GM23338 (cell line): ENCODE measurements at regions not wholly inside any gene's neighbourhood (a gene's known extent, or its start where the extent isn't known, plus 50 kb on each side); places are given as distances from the start of the nearest gene placed in this dataset.

Source experiments
- ATAC-seq: fragments of 200-7000 bp; cut with Tn5 transposase; 3 replicates; pipeline ENCODE4 v1.9.1; 2020
- DNase-seq: peaks from one replicate; pipeline ENCODE4 v3.0.0-alpha.2; 2015; ENCODE audit warnings: low spot score
- H2AFZ ChIP-seq: fragments of 200-600 bp; sonication (generic); 2 replicates; pipeline ENCODE4 v1.8.0; 2016; ENCODE audit warnings: antibody characterized with exemption, mild to moderate bottlenecking, moderate library complexity
- H3F3A ChIP-seq: fragments of 200-600 bp; sonication (generic); replicated peaks from 2 replicates; pipeline ENCODE4 v1.8.0; 2017; ENCODE audit warnings: antibody characterized with exemption, mixed run types, low read depth
- H3K27ac ChIP-seq: fragments of 200-600 bp; sonication (generic); 2 replicates; pipeline ENCODE4 v1.6.1; 2016; ENCODE audit warnings: low read depth
- H3K27me3 ChIP-seq: fragments of 200-600 bp; sonication (generic); 2 replicates; pipeline ENCODE4 v1.8.0; 2016; ENCODE audit warnings: mild to moderate bottlenecking, mixed run types, moderate library complexity; ENCODE audit not compliant: insufficient read depth
- H3K36me3 ChIP-seq: fragments of 200-600 bp; sonication (generic); 2 replicates; pipeline ENCODE4 v1.8.0; 2016; ENCODE audit warnings: mild to moderate bottlenecking; ENCODE audit not compliant: insufficient read depth
- H3K4me1 ChIP-seq: fragments of 200-600 bp; sonication (generic); 2 replicates; pipeline ENCODE4 v1.8.0; 2016; ENCODE audit warnings: mild to moderate bottlenecking, moderate library complexity; ENCODE audit not compliant: insufficient read depth
- H3K4me2 ChIP-seq: fragments of 200-600 bp; sonication (generic); 2 replicates; pipeline ENCODE4 v1.7.1; 2017; ENCODE audit warnings: mixed run types
- H3K4me3 ChIP-seq: fragments of 200-600 bp; sonication (generic); 2 replicates; pipeline ENCODE4 v1.6.1; 2016; ENCODE audit warnings: mixed run types
- H3K79me2 ChIP-seq: fragments of 200-600 bp; sonication (generic); replicated peaks from 2 replicates; pipeline ENCODE4 v1.8.0; 2017; ENCODE audit warnings: mild to moderate bottlenecking; ENCODE audit not compliant: insufficient read depth
- H3K9me2 ChIP-seq: fragments of 200-600 bp; sonication (generic); 2 replicates; pipeline ENCODE4 v1.8.0; 2017; ENCODE audit not compliant: insufficient read depth
- H4K20me1 ChIP-seq: fragments of 200-600 bp; sonication (generic); replicated peaks from 2 replicates; pipeline ENCODE4 v1.8.0; 2017; ENCODE audit warnings: mild to moderate bottlenecking; ENCODE audit not compliant: insufficient read depth
- H3K27ac Mint-ChIP-seq: 2 replicates; pipeline ENCODE4 v1.8.0; 2020; ENCODE audit warnings: inconsistent platforms, mild to moderate bottlenecking, moderate library complexity, mixed read lengths
- H3K27me3 Mint-ChIP-seq: 3 replicates; pipeline ENCODE4 v1.8.0; 2022; ENCODE audit warnings: low read depth, mild to moderate bottlenecking, moderate library complexity, mixed read lengths, inconsistent platforms; ENCODE audit not compliant: insufficient read depth, poor library complexity
- H3K36me3 Mint-ChIP-seq: 3 replicates; pipeline ENCODE4 v1.8.0; 2021; ENCODE audit warnings: low read depth, mild to moderate bottlenecking, inconsistent platforms, moderate library complexity, mixed read lengths
- H3K4me1 Mint-ChIP-seq: 3 replicates; pipeline ENCODE4 v1.8.0; 2020; ENCODE audit warnings: mild to moderate bottlenecking, inconsistent platforms, mixed read lengths
- H3K4me3 Mint-ChIP-seq: 3 replicates; pipeline ENCODE4 v1.8.0; 2021; ENCODE audit warnings: moderate library complexity, mild to moderate bottlenecking, inconsistent platforms, mixed read lengths
- H3K9me3 Mint-ChIP-seq: 3 replicates; pipeline ENCODE4 v1.8.0; 2020; ENCODE audit warnings: moderate library complexity, mild to moderate bottlenecking, inconsistent platforms, mixed read lengths
- CREB1 ChIP-seq: fragments of 250-450 bp; sonication (Bioruptor Pico); IDR thresholded peaks from 2 replicates; pipeline ENCODE4 v1.5.0; 2020; ENCODE audit warnings: low read depth, mild to moderate bottlenecking, moderate library complexity
- CTCF ChIP-seq, 2 experiments: fragments of 200-600 bp in 1 of 2; sonication (generic) in 1 of 2; conservative IDR thresholded peaks; 2 replicates each; pipeline versions ENCODE4 v1.5.1 to v1.6.1; 2016 to 2017; ENCODE audit warnings: antibody characterized with exemption in 2 of 2, low read depth in 2 of 2, mild to moderate bottlenecking in 2 of 2, moderate library complexity in 1 of 2
- EZH2 ChIP-seq: fragments of 200-600 bp; sonication (generic); IDR thresholded peaks from one replicate; pipeline ENCODE4 v1.8.0; 2017; ENCODE audit warnings: antibody characterized with exemption, mild to moderate bottlenecking, low read depth; ENCODE audit not compliant: unreplicated experiment
- EZH2phosphoT487 ChIP-seq: fragments of 200-600 bp; sonication (generic); IDR thresholded peaks from one replicate; pipeline ENCODE4 v1.8.1; 2018; ENCODE audit warnings: antibody characterized with exemption; ENCODE audit not compliant: unreplicated experiment
- JUNB ChIP-seq: IDR thresholded peaks from one replicate; pipeline ENCODE4 v1.6.1; 2016; ENCODE audit warnings: antibody characterized with exemption; ENCODE audit not compliant: unreplicated experiment
- NANOG ChIP-seq: IDR thresholded peaks from 2 replicates; pipeline ENCODE4 v1.6.1; 2016; ENCODE audit warnings: antibody characterized with exemption, borderline replicate concordance
- POLR2AphosphoS5 ChIP-seq: IDR thresholded peaks from 2 replicates; pipeline ENCODE4 v1.6.1; 2016; ENCODE audit warnings: antibody characterized with exemption, low read depth
- STAT1 ChIP-seq: IDR thresholded peaks from one replicate; pipeline ENCODE4 v1.6.1; 2016; ENCODE audit warnings: antibody characterized with exemption; ENCODE audit not compliant: unreplicated experiment
- ZNF114 ChIP-seq: fragments of 250-450 bp; sonication (Bioruptor Pico); IDR thresholded peaks from 2 replicates; pipeline ENCODE4 v1.5.0; 2020; ENCODE audit warnings: mild to moderate bottlenecking, moderate library complexity
- ZNF331 ChIP-seq: fragments of 250-450 bp; sonication (Bioruptor Pico); IDR thresholded peaks from 2 replicates; pipeline ENCODE4 v1.5.0; 2020; ENCODE audit warnings: low read depth, mild to moderate bottlenecking, moderate library complexity
- TF ChIP-seq, protein P1 (sequence below): fragments of 250-450 bp; sonication (Bioruptor Pico); IDR thresholded peaks from 2 replicates; pipeline ENCODE4 v1.5.0; 2020; ENCODE audit warnings: mild to moderate bottlenecking, moderate library complexity

- Histone ChIP-seq H3K36me3 (no peaks in the 10 kb centered on the region), H3K27ac (no peak overlapping the region), H3K79me2 (no peaks in the 10 kb centered on the region), H2AFZ (no peak overlapping the region), H3K9me2 (no peaks in the 10 kb centered on the region), H3K4me1 (no peaks in the 10 kb centered on the region), H3K27me3 (no peaks in the 10 kb centered on the region), H3K4me3 (no peak overlapping the region), H3F3A (no peaks in the 10 kb centered on the region), H3K4me2 (no peak overlapping the region), H4K20me1 (no peaks in the 10 kb centered on the region)
- Mint-ChIP-seq H3K27ac (no peak overlapping the region), H3K36me3 (peaks cover 12% of the 10 kb centered on the region; the same call in 2 of the 3 replicates), H3K4me1 (peaks cover 2% of the 10 kb centered on the region; the same call in 1 of the 3 replicates), H3K27me3 (peaks cover 3% of the 10 kb centered on the region), H3K4me3 (no peak overlapping the region), H3K9me3 (peaks cover 46% of the 10 kb centered on the region)
- ATAC-seq (no peak; the same call in 2 of the 3 replicates), DNase-seq (no peak)
- TF ChIP-seq NANOG (no peak), ZNF114 (CRISPR knock-in tag) (no peak), STAT1 (no peak), ZNF331 (no peak), EZH2phosphoT487 (no peak), CREB1 (CRISPR knock-in tag) (no peak), CTCF (conservative IDR thresholded peaks at IDR 0.05; ENCODE audit: low read depth in 2 of 2) (no peak), POLR2AphosphoS5 (no peak), EZH2 (no peak), JUNB (no peak)
- TF ChIP-seq, protein P1, sequence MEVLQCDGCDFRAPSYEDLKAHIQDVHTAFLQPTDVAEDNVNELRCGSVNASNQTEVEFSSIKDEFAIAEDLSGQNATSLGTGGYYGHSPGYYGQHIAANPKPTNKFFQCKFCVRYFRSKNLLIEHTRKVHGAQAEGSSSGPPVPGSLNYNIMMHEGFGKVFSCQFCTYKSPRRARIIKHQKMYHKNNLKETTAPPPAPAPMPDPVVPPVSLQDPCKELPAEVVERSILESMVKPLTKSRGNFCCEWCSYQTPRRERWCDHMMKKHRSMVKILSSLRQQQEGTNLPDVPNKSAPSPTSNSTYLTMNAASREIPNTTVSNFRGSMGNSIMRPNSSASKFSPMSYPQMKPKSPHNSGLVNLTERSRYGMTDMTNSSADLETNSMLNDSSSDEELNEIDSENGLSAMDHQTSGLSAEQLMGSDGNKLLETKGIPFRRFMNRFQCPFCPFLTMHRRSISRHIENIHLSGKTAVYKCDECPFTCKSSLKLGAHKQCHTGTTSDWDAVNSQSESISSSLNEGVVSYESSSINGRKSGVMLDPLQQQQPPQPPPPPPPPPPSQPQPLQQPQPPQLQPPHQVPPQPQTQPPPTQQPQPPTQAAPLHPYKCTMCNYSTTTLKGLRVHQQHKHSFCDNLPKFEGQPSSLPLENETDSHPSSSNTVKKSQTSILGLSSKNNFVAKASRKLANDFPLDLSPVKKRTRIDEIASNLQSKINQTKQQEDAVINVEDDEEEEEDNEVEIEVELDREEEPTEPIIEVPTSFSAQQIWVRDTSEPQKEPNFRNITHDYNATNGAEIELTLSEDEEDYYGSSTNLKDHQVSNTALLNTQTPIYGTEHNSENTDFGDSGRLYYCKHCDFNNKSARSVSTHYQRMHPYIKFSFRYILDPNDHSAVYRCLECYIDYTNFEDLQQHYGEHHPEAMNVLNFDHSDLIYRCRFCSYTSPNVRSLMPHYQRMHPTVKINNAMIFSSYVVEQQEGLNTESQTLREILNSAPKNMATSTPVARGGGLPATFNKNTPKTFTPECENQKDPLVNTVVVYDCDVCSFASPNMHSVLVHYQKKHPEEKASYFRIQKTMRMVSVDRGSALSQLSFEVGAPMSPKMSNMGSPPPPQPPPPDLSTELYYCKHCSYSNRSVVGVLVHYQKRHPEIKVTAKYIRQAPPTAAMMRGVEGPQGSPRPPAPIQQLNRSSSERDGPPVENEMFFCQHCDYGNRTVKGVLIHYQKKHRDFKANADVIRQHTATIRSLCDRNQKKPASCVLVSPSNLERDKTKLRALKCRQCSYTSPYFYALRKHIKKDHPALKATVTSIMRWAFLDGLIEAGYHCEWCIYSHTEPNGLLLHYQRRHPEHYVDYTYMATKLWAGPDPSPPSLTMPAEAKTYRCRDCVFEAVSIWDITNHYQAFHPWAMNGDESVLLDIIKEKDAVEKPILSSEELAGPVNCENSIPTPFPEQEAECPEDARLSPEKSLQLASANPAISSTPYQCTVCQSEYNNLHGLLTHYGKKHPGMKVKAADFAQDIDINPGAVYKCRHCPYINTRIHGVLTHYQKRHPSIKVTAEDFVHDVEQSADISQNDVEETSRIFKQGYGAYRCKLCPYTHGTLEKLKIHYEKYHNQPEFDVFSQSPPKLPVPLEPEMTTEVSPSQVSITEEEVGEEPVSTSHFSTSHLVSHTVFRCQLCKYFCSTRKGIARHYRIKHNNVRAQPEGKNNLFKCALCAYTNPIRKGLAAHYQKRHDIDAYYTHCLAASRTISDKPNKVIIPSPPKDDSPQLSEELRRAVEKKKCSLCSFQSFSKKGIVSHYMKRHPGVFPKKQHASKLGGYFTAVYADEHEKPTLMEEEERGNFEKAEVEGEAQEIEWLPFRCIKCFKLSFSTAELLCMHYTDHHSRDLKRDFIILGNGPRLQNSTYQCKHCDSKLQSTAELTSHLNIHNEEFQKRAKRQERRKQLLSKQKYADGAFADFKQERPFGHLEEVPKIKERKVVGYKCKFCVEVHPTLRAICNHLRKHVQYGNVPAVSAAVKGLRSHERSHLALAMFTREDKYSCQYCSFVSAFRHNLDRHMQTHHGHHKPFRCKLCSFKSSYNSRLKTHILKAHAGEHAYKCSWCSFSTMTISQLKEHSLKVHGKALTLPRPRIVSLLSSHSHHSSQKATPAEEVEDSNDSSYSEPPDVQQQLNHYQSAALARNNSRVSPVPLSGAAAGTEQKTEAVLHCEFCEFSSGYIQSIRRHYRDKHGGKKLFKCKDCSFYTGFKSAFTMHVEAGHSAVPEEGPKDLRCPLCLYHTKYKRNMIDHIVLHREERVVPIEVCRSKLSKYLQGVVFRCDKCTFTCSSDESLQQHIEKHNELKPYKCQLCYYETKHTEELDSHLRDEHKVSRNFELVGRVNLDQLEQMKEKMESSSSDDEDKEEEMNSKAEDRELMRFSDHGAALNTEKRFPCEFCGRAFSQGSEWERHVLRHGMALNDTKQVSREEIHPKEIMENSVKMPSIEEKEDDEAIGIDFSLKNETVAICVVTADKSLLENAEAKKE (CRISPR knock-in tag), result no peak
Measured at GRCh38 chr1:104463126-104463697, 713.5 kb downstream of the AMY1C start.
